ENCODE measurements at regions not wholly inside any gene's neighbourhood (a gene's known extent, or its start where the extent isn't known, plus 50 kb on each side); places are given as distances from the start of the nearest gene placed in this dataset.

GRCh38 chr15:70522323-70522966 is 240.9 kb downstream of the UACA start:
- no peaks in the 10 kb centered on the region for H3K9me2 ChIP-seq (replicated peaks; ENCODE audit: insufficient read depth)
- no peak overlapping the region for H3K4me2 ChIP-seq
- H3K4me1 ChIP-seq (ENCODE audit: insufficient read depth): peaks cover 18% of the 10 kb centered on the region
- no peak for DNase-seq (ENCODE audit: low spot score)
- no peaks in the 10 kb centered on the region for H3K9me3 ChIP-seq (ENCODE audit: low read depth)
- TF ChIP-seq EZH2 (IDR thresholded peaks at IDR 0.05; ENCODE audit: borderline replicate concordance) (no peak), CTCF (IDR thresholded peaks at IDR 0.05; ENCODE audit: poor library complexity) (no peak), EZH2phosphoT487 (IDR thresholded peaks at IDR 0.05; ENCODE audit: low read depth, severe bottlenecking, unreplicated experiment) (no peak)
- H3K79me2 ChIP-seq: no peaks in the 10 kb centered on the region
- H3K4me3 ChIP-seq: no peak overlapping the region
- H3K27me3 ChIP-seq: peaks cover 5% of the 10 kb centered on the region
- 91% methylated on average over 5 of the region's 5 CpGs for WGBS (ENCODE audit: low lambda C conversion rate, missing lambda C conversion rate)
- H2AFZ ChIP-seq: no peak overlapping the region
- no peaks in the 10 kb centered on the region for H3K36me3 ChIP-seq (replicated peaks; ENCODE audit: insufficient read depth, low read depth)
- H4K20me1 ChIP-seq (ENCODE audit: insufficient read depth, poor library complexity, severe bottlenecking): no peaks in the 10 kb centered on the region
- no peak overlapping the region for H3K27ac ChIP-seq

GRCh38 chr15:70521576-70522322 is 241.6 kb downstream of the UACA start:
- Histone ChIP-seq H3K79me2 (no peaks in the 10 kb centered on the region), H3K4me2 (no peak overlapping the region), H3K36me3 (replicated peaks; ENCODE audit: insufficient read depth, low read depth) (no peaks in the 10 kb centered on the region), H3K4me1 (ENCODE audit: insufficient read depth) (peaks cover 11% of the 10 kb centered on the region), H2AFZ (no peak overlapping the region), H3K9me2 (replicated peaks; ENCODE audit: insufficient read depth) (no peaks in the 10 kb centered on the region), H3K27me3 (peaks cover 5% of the 10 kb centered on the region), H4K20me1 (ENCODE audit: insufficient read depth, poor library complexity, severe bottlenecking) (no peaks in the 10 kb centered on the region), H3K4me3 (no peak overlapping the region), H3K9me3 (ENCODE audit: low read depth) (no peaks in the 10 kb centered on the region), H3K27ac (no peak overlapping the region)
- no peak for TF ChIP-seq EZH2 (IDR thresholded peaks at IDR 0.05; ENCODE audit: borderline replicate concordance)
- TF ChIP-seq CTCF (IDR thresholded peaks at IDR 0.05; ENCODE audit: poor library complexity): no peak
- no peak for TF ChIP-seq EZH2phosphoT487 (IDR thresholded peaks at IDR 0.05; ENCODE audit: low read depth, severe bottlenecking, unreplicated experiment)
- 86% methylated on average over 11 of the region's 11 CpGs for WGBS (ENCODE audit: low lambda C conversion rate, missing lambda C conversion rate)
- DNase-seq (ENCODE audit: low spot score): no peak

DNA sequence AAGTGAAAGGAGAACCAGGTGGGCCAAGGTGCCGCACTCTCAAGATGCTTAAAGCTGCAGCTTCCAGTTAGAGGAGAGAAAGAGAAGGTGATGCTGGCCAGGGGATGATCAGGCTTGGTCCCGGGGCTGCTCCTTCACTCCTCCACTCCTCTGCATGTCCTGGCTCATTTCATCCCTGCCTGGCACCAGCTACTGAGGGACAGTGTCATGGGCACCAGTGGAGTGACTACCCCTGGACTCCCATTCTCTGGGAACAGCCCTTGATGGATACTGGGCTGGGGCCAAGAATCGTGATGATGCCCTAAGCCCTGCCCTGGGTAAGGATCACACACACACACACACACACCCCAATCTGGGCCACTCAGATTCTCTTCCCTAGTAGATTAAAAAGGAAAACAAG is 243.7 kb downstream of the UACA start:
- Histone ChIP-seq H3K4me3 (no peak overlapping the region), H3K4me2 (no peak overlapping the region), H3K36me3 (replicated peaks; ENCODE audit: insufficient read depth, low read depth) (no peaks in the 10 kb centered on the region), H3K9me2 (replicated peaks; ENCODE audit: insufficient read depth) (no peaks in the 10 kb centered on the region), H3K4me1 (ENCODE audit: insufficient read depth) (no peaks in the 10 kb centered on the region), H4K20me1 (ENCODE audit: insufficient read depth, poor library complexity, severe bottlenecking) (no peaks in the 10 kb centered on the region), H3K27me3 (peaks cover 5% of the 10 kb centered on the region), H3K27ac (no peak overlapping the region), H2AFZ (no peak overlapping the region), H3K79me2 (no peaks in the 10 kb centered on the region), H3K9me3 (ENCODE audit: low read depth) (no peaks in the 10 kb centered on the region)
- DNase-seq (ENCODE audit: low spot score): no peak
- no peak for TF ChIP-seq EZH2phosphoT487 (IDR thresholded peaks at IDR 0.05; ENCODE audit: low read depth, severe bottlenecking, unreplicated experiment)
- TF ChIP-seq CTCF (IDR thresholded peaks at IDR 0.05; ENCODE audit: poor library complexity): no peak
- no peak for TF ChIP-seq EZH2 (IDR thresholded peaks at IDR 0.05; ENCODE audit: borderline replicate concordance)
- 75% methylated on average over 3 of the region's 3 CpGs for WGBS (ENCODE audit: low lambda C conversion rate, missing lambda C conversion rate)

Measured in hepatocyte (in vitro differentiated cells).